Stimulated activated CD8-positive, alpha-beta memory T cell treated with anti-CD3 and anti-CD28 coated beads, Interleukin-2, amount 100 ng/mL, for 1 hour (primary cell): ENCODE measurements at regions not wholly inside any gene's neighbourhood (a gene's known extent, or its start where the extent isn't known, plus 50 kb on each side); places are given as distances from the start of the nearest gene placed in this dataset.

Experiments
- DNase-seq, 2 donors: peaks; one replicate each; pipeline ENCODE4 v3.0.0-alpha.2; 2020; ENCODE audit warnings: low read depth in 2 of 2

DNA sequence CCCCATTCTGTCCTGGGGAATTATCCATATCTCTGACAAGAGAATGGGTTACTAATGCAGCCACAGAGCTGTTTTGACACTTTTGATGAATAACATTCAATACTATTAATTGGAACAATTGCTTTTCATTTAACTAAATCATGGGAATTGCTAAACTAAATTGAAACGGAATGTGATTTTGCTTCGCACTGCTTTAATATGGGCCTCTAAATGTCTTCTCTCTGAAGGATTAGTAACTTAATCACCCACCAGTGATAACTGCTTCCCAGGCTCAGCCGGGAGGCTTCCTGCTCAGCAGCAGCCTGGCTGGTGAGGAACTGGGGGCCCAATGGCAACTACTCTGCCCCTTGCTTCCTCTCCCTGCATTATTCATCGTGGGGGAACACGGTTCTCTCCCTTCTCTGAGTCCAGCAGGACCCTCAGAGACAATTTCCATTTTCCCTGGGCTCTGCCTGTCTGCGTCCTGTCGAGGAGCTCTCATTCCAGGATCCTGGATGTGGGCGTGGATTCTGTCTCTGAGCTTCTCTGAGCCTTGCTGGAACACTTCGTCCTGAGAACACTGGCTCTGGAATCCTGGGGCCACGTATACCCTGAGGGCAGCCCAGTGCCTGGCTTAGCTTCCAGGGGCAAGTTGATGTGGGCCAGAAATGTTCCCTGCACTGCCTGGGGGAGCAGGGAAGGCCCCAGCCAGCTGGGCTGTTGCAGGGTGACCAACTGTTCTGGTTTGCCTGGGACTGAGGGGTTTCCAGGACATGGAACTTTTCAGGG is 308.9 kb downstream of the DHX35 start:
- no peak for DNase-seq

DNA sequence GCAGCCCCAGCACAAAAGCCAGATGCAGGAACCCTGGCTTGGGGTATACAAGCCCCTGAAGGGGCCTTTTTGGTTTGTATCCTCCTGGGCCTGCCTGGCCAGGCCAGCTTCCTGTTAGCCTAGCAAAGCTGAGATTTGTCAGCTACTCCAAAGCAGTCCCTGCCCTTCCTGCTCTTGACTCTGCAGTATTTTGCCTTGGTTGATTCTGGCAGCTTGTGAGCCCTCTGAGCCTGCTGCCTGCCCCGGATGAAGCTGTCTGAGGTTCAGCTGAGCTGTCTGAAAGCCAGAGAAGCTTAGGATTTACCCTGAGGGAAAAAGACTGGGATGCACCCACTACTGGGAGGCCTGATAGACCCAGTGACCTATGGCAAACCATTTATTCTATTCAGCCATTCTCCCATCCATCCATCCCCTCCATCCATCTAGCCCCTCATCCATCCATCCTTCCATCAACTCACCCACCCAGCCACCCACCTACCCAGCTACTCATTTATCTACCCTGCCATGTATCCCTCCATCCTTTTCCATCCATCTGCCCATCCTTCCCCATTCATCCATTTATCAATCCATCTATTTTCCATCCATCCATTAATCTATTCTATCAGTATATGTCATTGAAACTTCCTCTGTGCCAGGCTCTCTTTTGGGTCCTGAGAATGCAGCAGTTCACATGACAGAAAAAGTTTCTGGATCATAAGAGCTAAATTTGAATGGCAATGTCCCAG is 307.5 kb downstream of the DHX35 start:
- no peak for DNase-seq

DNA sequence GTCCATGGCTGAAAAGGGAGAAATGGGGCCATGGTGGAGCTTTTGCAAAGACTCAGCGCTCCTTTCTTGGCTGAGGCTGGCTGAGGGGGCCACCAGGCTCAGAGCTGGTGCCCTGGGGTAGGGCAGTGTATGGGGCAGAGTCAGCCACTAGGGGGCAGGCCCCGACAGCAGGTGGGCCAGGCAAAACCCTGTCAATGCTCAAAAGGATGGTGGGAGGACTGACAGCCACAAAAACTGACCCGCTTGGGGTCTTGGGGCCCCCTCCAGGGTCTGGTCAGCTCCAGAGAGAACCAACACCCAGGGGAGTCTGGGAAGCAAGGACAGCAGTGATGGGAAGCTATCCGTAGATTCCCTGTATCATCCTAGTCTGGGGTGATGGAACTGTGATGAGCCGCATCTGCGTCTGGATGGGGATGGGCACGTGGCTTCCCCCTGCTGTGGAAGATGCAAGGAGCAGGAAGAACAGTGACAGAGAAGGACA is 306.9 kb downstream of the DHX35 start:
- DNase-seq, result no peak

DNA sequence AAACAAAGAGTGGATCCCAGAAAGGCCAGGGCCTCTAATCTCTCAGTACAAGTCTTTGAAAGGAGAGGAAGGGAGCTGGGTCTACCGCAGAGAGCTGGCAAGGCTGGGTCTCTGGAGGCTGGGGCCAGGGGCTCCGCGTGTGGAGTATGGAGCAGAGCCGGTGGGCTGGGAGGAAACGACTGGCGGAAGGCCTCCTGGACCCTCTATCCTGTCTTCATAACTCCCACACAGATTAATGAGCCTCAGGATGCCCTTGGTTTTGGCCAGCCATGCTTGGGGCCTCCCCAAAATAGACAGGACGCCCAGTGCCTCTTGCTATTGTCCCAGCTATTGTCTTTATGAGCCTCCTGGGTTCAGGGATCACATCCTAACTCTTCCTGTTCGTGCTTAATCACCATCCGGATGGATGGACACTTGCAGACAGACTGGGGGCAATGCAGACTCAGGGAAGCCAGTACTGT is 306.4 kb downstream of the DHX35 start:
- no peak for DNase-seq

DNA sequence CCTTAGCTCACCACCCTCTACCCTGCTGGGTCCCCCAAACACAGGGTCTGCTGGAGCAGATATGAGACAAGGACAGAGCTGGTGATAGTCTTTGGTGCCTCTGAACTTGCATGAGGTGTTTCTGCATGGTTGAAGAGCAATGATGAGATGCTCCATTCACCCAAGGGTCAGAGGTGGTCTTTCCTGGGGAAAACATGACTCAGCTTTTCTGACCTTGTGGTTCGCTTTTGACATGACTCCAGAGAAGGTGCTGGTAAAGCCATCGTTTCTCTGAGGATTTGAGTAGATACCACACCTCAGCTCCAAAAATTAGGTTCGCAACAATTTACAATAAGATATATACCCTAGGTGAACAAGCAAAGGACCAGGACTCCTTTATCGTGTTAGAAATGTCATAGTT is 304.8 kb downstream of the DHX35 start:
- DNase-seq, result no peak

DNA sequence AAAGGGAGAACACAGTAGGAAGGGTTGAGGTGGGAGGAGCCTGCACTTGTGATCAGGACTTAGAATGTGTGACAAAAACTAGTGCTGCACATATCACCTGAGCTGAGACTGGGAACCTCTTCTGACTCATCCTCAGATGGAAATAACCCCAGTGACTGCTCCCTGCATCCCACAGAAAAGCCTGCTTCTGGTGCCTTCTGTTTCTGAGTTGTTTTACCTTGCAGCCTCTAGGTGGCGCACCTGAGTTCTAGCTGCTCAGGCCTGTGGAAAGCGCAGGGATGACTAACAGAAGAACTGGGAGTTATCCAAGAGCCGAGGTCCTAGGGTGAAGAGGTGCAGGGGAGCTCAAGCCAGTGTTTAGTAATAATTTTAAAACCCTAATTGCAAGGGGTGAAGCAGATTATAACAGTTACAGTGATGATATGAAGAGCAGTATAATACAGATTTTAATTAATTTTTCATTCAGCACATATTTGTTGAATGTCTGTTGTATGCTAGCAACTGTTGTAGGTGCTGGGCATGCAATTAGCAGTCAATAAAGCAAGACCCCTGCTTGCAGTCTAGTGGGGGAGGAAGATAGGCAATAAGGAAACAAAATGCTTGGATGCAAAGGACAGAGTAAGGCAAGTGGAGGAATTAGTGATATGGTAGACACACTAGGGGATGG is 302.5 kb downstream of the DHX35 start:
- DNase-seq, result no peak

DNA sequence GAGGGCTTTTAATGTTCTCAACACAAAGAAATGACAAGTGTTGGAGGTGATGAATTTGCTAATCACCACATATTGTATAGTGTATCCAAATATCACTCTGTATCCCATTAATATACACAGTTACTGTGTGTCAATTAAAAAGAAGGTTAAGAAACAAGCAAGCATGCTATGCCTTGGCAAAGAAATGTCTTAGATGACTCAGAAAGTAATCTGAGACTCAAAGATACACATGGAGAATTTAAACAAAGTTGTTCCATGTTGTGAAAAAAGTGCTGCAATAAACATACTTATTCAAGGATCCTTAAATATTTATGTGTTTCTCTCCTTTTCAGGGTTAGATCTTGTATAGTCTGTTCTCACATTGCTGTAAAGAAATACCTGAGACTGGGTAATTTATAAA is 300.9 kb downstream of the DHX35 start:
- DNase-seq, result no peak

DNA sequence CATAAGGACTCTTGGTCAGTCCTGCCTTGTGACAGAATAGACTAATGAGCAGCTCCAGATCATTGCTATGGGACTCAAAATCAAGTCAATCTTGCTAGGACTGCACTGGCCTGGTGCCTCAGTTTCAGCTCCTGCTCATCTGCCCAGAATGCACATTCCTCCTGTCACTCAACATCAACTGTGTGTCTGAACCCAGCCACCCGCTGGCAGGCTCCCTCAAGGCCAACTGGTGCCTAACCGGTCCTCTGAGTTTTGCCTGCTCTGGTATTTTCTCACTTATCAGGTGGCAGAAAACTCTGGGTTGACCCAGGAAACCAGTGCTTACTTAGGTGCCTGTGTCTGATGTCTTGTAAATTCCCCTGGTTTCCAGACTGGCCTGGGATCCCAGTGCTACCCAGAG is 297.7 kb downstream of the DHX35 start:
- DNase-seq, result no peak

DNA sequence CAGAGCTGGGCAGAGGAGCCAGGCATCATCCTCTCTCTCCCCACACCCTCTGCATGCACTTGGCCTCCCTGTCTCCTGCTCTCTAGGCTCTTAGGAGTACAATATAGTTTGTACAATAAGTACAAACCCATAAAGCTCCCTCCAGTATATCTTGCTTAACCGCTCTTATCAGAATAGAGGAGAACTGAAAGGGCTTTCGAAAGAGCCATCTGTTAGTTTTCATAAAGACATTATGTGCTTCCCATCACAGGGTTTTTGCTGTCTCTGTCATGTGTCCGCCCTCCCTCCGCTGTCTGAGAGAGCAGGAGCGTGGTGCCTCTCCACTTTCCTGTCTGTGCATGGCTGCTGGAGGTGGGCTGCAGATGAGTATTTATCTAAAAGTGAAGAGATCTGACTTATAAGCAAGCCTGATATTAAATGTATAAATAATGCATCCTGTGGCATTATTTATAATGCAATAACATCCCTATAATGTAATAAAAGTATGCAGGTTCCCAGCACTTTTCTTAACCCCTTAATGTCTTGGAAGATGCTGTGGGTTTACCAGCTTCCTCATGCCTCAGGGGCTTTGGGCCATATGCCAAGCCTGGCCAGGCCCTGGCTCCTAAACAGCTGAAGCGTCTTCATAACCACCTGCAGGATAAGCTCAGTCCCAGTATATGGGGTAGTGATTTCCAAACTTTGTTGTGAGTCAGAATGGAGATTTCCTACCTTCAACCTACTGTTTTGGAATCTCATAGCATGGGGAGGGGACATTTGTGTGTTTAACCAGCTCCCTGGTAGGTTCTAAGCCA is 297.1 kb downstream of the DHX35 start:
- DNase-seq, result no peak

DNA sequence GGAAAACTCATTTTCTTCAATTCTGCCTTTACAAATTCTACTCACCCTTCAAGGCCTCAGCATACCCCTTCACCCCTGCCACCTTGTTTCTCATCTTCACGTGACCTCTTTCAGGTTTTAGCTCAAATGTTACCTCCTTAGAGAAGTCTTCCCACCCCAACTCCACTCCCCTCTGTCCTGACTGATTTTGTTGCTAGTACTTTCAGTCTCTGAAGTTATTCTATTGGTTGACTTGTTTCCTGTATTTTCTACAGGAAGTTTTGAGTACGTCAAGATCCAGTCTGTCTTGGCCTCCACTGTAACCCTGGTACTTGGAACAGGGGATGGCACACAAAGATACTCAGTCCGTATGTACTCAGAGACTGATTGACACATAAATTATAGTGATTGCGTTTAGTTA is 296.1 kb downstream of the DHX35 start:
- no peak for DNase-seq

DNA sequence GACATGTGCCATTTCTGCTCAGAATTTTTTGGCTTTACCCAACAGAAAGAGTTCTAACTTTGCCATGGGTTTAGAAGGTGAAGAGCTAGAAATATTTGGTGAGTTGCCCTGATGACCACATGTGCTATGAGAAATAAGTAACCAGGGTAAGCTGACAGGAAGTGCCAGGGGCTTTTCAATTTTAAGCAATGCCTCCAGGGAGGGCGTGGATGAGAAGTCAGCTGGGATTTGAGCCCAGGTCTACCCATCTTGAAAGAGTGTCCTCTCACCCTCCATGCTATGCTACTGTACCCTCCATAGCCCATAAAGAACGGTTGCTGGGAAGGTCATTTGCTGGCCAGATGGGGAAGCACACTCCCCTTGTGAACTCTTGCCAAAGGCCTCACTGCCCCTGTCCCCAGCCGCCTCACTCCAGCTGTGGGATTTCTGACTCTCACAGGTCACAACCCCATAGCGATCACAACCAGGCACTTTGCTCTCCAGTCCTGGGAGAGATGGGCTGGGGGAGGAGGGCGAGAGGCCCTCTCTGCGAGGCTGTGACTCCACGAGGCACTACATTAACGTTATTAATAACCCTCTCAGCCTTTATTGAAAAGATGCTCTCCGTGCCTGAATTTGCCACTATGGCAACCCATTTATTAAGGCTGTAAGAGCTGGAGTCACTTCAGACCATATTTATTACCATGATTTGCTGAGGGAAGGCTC is 291.1 kb downstream of the DHX35 start:
- DNase-seq, result no peak

DNA sequence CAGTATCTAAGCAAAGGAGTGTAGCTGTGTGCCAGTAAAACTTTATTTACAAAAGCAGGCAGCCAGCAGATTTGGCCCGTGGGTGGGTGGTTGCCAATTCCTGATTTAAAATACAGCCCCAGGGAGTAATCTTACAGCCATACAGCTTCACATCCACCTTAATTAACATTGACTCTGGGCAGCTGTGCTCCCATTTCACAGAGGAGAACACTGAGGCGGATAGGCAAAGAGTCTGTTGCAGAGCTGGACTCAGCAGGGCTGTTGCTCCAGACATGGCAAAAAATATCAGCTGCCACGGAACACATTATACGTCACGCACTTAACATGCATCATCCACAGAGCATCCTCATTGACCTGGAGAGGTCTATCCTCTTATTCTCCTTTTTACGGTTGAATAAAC is 289.9 kb downstream of the DHX35 start:
- no peak for DNase-seq

DNA sequence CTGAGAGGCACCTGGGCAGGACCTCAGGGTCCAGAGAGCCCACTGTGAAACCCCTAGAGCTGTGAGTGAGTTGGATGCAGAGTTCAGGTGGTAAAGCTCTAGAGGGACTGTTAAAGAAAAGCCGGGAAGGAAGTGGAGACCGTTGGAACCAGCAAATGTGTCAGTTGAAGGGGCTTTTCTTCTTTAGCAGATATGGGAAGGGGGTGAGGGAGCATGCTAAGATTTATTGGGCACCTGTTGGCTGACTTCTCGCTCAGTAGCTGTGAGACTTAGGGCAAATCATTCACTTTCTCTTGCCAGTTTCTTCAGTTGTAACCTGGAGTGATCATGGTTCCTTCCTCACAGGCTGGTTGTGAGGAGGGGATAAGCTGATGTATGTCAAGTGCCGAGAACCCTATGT is 287.7 kb downstream of the DHX35 start:
- no peak for DNase-seq

DNA sequence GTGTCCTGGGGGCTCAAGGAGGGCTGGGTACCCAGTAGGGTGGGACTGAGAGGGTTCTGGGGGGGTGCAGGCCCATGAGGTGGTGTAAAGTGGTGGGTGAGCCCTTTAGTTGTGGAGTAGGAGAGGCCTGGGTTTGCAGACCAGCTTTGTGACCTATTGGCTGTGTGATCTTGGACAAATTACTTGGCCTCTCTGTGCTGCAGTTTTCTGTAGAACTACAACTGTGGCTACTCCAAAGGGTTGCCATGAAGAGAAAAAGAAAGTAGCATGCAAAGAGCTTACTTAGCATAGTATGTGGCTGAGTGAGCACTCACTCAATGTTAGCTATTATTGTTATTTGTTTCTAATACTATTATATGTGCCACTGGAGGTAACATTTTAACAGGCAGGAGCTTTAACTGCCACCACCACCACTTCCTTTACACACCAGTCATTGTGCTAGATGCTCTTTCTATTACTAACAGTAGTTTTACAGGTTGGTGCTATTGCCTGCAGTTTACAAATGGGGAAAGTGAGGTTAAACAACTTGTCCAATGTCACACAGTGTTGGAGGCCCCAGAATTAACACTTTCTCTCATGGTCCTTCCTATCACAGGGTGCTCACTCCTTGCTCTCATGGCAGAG is 286.8 kb downstream of the DHX35 start:
- no peak for DNase-seq

DNA sequence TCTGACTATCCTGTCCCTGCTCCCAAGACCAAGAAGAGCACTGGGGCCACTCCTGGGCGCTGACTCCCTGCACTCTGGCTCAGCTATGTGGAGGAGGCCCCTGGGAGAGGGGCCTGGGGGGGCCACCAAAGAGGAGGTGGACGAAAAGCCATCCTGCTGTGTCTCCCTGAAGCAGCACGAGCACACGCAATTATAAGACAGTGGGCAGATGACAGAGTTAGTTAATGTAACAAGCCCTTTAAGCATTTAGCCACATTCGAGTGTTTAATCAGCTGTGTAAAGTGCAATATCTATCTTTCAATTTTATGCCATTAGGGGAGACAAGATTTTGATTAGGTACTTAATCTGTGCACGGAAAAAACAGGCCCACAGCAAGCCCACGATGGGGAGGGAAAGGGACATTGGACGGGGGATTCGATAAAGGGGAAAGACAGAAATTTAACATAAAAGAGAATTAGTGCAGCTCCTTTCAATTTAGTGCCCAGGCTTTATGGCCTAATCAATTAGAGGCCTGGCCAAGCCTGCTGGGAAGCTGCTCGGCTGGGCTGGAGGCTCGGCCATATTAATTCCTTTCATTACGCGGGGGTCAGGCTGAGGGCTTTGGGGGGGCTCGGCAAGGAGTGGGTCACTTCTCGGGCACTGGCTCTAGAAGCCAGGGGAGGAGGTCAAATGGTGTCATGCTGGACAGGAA is 286.2 kb downstream of the DHX35 start:
- DNase-seq, result no peak

DNA sequence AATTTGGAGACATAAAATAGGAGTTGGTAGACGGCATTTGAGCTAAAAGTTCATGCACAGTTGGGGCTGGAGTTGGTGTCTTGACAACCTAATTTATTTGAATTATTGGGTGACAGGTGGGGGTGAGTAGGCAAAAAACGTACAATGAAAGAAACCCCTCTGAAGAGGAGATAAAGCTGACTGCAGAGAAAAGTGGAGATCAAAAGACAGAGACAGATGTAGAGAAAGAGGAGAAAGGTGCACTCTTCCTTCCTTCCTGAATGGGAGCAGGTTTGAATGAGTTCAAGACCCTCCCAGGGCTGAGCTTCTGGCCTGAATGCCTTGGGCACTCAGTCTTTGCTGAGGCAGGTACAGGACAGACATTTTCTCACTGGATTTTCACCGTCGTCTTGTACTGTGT is 284.3 kb downstream of the DHX35 start:
- no peak for DNase-seq

DNA sequence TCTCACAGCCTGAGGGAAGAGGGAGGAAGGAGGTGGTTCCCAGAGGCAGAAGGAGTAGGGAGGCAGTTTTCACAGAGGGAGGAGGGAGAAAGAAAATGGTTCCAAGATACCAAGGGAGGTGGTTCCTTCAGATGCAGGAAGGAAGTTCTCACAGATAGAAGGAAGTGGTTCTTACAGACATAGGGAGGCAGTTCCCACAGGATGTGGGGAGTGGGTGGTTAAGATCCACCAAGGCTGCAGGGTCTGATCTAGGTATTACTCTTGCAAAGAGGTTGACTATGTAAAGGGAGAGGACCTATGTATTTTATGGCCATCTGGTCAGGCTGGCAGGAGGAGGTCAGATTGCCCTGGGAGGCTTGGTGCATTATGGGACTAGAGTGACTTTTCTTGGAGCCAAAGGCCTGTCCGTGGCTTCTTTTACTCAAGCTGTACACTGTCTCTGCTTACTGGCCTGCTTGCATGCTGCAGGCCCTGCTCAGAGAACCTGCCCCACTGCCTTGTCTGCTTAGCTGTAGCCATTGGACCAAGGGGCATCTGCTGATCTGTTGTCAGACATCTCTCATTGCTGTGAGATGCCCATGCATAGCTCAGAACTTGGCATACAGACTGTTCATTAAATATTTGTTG is 283.7 kb downstream of the DHX35 start:
- DNase-seq, result no peak

DNA sequence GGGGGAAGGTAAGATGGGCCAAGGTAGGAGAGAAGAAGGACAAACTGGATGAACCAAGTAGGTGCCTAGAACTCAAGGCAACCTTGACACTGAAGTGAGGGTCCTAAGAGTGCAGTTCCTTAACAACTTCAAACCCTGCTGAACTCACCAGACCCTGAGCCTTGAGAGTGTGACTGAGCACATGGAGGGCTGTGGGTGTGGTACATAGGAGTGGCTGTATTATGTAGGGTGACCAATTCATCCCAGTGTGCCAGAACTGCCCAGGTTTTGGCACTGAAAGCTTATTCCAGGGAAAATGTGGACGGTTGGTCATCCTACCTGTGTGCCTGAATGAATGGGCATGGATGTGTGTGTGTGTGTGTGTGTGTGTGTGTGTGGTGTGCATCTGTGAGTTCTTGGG is 281.8 kb downstream of the DHX35 start:
- DNase-seq, result no peak

DNA sequence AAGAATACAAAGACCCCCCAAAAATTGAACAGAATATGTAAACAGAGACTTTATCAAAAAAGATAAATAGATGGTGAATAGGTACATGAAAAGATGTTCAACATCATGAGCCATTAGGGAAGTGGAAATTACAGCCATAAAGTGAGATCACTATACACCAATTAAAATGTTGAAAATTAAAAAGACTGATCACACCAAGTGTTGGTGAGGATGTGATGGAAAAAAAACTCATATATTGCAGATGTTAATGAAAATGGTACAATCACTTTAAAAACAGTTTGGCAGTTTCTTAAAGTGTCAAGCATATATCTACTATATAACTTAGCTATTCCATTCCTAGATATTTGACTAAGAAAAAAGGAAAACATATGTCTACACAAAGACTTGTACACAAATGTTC is 280.5 kb downstream of the DHX35 start:
- DNase-seq, result no peak
